ENCODE measurements at regions not wholly inside any gene's neighbourhood (a gene's known extent, or its start where the extent isn't known, plus 50 kb on each side); places are given as distances from the start of the nearest gene placed in this dataset.

GRCh38 chr20:24283186-24283585 is 186.2 kb upstream of the SYNDIG1 start:
- TF ChIP-seq CTCF (IDR thresholded peaks at IDR 0.05) (no peak), ZFX (IDR thresholded peaks at IDR 0.05; ENCODE audit: borderline replicate concordance) (no peak)
